ENCODE measurements at regions not wholly inside any gene's neighbourhood (a gene's known extent, or its start where the extent isn't known, plus 50 kb on each side); places are given as distances from the start of the nearest gene placed in this dataset.

DNA sequence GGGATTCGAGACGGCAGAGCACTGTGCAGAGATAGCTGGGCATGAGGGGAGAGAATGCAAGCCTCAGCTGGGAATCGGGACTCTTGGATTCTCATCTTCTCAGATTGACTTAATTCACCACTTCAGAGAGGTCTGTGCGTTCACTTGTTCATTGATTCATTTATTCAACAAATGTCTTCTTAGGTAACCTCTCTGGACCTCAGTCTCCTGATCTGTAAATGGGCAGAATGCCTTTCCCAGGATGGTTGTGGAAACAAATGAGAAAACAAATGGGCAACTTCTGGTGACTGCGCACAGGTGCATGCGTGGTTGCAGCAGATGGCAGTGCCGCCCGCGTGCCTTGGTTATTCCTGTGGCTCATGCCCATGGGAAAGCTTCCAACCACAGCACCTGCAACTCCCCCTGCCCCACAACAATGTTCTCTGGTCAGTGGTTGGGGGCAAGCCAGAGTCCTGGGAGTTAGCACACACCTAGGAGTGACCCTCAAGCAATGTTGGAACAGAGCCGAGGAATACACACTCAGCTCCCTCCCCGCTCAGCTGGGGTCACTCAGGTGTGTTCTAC is 110.1 kb upstream of the RUNX3 start:
- TF ChIP-seq, protein P1, sequence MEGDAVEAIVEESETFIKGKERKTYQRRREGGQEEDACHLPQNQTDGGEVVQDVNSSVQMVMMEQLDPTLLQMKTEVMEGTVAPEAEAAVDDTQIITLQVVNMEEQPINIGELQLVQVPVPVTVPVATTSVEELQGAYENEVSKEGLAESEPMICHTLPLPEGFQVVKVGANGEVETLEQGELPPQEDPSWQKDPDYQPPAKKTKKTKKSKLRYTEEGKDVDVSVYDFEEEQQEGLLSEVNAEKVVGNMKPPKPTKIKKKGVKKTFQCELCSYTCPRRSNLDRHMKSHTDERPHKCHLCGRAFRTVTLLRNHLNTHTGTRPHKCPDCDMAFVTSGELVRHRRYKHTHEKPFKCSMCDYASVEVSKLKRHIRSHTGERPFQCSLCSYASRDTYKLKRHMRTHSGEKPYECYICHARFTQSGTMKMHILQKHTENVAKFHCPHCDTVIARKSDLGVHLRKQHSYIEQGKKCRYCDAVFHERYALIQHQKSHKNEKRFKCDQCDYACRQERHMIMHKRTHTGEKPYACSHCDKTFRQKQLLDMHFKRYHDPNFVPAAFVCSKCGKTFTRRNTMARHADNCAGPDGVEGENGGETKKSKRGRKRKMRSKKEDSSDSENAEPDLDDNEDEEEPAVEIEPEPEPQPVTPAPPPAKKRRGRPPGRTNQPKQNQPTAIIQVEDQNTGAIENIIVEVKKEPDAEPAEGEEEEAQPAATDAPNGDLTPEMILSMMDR (IDR thresholded peaks at IDR 0.05): no peak
- no peak for TF ChIP-seq ZFX (IDR thresholded peaks at IDR 0.05; ENCODE audit: borderline replicate concordance)
